CD1c-positive myeloid dendritic cell (primary cell): ENCODE measurements at regions not wholly inside any gene's neighbourhood (a gene's known extent, or its start where the extent isn't known, plus 50 kb on each side); places are given as distances from the start of the nearest gene placed in this dataset.

ENCODE experiments used
- DNase-seq: peaks from one replicate; pipeline ENCODE4 v3.0.0-alpha.2; 2016; ENCODE audit errors: extremely low spot score

DNA sequence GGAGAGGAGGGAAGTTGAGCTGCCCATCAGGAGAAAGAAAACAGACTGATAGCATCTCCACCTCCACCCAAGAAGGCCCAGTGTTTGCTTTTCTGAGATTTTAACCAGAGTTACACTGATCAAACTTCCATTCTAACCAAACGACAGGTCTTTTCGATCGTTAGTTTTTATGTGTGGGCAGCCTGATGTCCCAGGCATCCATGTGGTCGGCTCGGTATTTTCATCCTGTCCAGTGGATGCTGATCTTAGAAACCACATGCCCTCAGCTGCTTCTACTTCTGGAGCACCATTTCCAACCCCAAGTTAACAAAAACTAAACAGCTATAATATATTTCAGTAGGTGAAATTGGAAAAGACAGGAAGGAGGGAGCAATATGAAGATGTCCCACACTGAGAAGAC is 536.8 kb upstream of the JAG1 start:
- no peak for DNase-seq

DNA sequence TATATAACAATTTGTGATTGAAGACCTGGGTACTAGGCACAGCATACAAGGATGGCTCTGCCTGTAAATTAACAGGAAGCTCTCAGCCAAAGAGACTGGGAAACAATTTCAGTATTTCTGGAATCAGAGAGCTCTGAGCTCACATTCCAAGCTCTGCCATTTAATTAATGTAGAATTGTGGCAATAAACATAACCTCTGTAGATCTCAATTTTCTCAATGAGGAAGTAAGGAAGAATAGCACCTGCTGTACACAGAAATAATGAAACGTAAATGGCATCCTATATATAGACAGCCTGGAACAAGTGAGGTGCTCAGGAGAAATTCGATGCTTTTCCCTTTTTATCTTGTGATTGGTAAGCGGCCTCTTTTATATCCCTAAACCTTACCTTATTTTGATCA is 538.5 kb upstream of the JAG1 start:
- DNase-seq, result no peak

DNA sequence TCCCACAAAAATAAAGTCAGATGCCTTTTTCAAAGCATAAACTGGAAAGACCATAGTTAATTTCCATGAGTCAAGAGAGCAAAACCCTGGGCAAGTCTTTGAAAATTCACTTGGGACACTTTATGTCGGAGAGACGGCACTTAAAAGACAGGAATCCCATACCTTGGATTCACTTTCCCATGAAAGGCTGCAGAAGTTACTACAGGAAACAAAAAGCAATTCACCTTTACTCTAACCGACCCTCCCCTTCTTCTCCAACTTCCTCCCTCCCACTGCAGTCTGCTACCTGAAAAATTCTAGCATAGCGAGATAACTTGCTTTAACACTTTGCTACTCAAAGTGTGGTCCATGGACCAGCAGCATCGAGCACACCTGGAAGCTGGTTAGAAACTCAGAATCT is 539.1 kb upstream of the JAG1 start:
- no peak for DNase-seq

DNA sequence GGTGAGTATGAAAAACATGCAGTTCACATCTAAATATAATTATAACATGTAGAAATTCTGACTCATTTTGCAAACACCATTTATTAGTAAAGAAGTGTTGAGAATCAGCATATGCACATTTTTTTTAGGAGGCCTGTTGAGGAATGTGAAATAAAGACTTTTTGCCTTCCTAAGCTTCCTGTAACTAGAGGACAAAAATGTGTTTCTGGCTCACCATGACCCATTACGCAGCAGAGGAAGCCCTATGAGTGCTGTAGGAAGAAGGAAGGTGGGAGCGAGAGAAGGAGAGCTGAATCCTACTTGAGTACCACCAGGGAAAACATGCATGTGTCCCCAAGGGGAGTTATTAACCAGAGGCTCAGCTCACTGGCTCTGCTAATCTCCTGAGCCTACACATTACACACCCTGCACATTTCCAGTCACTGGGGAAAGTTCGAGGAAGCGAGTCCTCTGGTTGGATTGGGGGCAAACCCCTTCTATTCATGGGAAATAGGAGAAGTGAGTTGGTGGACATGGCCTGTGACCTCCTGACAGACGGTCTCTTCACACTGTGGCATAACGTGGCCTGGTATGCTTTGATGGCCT is 540.5 kb upstream of the JAG1 start:
- no peak for DNase-seq

DNA sequence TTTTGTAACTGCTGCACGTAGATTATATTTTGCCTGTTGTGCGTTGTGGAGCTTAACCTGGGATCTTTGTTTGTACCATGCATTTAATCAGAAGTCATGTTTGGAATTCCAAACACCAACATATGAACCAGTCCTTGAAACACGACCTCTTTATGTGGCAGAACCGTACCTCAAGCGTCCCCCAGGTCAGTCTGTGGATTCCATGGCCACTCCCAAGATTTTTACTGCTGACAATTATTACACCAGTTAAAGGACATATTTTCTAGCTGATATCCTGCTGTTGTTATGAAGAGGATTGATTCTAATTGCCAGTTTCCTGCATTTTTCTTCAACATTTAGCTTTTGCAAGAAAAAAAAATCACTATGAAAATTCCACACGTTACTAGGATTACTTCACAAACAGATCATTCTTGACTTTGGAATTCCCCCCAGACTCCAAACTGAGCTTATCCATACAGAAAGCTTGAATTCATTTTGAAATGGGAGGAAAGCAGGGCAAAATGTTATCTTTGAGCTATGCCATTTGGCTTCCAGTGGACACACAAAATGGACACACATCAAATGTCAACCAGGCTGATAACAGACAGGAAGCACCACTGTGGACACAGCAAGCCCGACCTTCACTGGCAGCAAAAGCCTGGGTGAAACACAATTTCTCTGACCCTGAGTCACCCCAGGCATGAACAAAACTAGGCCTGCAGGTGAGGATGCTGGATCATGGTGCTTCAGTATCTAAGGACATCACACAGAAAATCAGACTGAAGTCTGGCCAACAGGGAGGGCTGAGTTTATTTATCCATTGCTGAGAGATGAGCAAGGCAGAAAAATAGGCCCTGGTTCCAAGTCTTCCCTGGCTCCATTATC is 542.9 kb upstream of the JAG1 start:
- no peak for DNase-seq

DNA sequence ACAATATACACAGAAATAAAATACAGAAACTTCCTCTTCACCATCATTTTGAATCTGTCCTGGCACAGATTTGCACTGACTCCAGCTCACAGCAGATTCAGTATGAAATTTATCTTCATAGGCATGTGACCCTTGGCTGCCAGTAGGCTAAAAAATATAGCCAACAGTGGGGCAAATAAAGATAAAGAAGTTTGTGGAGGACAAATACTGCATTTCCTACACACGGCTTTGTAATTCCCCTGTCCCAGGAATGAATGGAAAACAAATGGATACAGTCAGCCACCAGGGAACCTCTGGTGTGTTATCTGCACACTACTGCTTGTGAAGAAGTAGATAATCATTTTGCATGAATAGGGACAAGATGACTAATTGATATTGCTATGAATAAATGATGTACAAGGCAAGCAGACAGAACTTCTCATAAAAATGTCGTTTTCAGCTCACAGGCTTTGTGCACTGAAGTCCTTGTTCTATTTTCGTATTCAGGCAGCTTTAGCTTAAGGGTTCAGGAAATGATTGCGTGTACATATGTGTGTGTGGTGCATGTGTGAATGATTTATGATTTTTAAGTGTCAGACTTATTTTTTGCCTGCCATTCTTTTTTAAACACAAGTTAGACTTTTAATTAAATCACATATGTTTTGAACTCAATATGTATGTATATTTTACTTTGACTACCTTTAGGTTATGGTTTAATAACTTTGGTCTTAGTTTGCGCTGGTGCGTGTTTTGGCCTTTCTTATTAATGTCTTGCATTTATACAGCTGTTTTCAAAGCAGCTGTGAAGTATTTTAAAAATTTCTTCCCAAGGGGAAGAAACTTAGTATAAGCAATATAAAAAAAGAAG is 543.8 kb upstream of the JAG1 start:
- DNase-seq, result no peak

DNA sequence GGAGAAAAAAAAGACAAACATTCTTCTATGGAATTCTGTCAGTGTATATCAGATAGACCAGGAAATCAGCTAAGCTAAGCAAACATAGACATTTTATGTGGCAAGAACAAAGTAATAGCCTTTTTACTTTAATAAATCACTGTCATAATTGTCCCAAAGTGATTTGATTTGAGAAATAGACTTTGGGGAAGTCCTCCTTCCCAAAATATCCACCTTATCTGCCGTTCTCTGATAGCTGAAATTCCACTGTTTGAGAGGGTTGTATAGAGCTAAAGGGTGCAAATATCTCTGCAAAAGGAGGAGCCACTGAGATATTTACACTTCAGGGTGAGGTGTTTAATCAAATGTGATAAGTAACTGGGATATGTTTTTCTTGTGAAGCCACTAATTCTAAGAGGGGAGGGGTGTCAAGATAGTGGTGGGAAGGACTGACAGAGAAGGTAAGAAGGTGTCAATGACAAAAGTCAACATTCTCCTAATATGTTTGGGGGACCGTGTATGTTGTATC is 544.4 kb upstream of the JAG1 start:
- DNase-seq, result no peak

DNA sequence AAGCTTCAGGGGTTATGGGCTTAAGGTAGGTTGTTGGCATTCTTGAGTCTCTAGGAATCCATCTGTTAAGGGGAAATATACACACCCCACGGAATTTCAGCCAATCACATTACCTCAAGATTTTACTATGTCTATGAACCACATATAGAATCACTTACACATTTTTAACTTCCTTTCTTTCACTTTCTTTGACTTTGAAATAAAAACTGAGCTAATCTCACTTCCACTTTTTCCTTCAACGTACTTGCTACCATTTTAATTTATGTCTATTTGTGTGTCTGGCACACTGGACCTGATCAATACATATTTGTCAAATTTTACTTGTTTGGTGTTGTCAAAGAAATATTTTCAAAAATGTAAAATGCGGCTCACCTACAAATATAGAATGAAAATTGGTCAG is 545.4 kb upstream of the JAG1 start:
- DNase-seq, result no peak

DNA sequence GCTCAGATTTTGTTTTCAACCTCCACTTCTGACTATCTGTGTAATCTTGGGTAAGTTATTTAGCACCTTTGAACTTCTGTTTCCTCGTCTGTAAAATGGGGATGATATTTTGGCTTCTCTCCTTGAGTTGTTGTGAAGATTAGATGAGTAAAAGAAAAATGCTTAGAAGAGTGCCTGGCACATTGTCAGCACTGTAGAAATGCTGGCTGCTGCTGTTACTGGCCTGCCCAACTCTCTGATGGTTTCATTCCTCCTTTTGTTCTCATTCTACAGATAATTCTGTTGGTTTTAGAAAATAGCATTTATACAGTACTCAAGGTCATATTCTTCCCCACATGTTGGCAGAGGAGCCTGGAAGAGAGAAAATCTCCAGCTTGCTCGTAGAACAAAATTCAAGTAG is 547.2 kb upstream of the JAG1 start:
- DNase-seq, result no peak

DNA sequence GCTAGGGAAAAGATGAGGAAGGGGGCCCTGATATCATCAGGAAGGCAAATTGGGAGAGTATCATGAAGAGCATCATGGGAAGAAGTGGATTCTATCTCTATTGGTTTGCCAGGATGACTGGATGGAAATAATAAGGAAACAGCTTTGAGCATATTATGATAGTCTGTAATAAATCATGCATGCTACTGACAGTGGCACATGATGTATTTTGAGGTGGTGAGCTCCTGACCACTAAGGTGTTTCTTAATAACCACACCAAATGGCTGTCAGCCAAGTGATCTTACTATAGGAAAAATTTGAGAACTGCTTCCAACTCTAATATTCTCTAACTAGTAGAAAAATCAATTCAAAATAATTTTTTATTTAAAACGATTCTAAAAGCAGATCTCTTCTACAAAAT is 548.4 kb upstream of the JAG1 start:
- DNase-seq, result no peak

DNA sequence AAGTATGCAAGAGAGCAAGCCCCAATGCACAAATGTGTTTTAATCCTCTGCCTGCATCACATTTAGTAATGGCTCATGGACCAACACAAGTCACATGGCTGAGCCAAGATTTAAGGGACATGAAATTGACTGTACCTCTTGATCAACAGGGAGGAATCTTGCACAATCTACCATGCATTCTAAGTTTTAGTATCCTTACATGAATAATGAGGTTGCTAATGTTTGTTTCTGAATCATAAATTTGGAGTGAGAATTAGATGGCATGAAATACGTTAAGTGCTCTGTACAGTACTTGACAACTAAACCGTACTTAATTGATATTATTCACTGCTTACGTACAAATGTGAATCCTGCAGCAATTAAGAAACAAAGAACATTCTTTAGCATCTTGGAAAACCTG is 553.8 kb upstream of the JAG1 start:
- no peak for DNase-seq

DNA sequence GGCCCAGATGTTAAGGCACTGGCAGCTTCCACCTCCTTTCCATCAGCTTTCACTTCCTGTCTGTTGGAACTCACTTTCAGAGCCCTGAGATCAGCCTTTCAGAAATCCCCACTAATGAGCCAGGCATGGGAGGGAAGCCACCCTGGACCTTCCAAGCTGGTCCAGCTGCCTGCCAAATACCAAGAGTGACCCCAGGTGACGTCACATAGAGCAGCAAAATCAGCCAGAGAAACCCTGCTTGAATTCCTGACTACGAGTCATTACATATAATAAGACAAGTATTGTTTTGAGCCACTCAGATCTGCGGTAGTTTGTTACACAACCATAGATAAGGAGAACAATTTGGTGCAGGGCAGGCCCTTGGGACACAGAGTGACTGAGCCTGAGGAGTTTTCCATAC is 556.0 kb upstream of the JAG1 start:
- no peak for DNase-seq

DNA sequence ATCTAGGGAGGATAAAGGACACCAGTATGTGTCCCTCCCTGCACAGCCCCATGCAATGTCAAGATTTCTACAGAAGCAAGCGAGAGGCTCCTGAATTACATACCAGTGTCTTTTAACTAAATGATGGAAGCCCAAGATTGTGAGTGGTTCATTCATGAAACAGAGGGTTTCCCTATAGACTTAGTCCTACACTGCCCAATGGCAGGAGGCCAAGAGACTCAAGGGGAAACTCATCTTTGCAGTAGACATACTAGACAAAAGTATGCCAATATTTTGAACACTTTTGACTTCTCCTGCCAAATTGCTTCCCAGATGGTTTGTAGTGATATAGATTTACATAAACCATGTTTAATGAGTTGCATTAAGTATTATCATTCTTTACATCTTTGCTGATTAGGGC is 557.2 kb upstream of the JAG1 start:
- no peak for DNase-seq

DNA sequence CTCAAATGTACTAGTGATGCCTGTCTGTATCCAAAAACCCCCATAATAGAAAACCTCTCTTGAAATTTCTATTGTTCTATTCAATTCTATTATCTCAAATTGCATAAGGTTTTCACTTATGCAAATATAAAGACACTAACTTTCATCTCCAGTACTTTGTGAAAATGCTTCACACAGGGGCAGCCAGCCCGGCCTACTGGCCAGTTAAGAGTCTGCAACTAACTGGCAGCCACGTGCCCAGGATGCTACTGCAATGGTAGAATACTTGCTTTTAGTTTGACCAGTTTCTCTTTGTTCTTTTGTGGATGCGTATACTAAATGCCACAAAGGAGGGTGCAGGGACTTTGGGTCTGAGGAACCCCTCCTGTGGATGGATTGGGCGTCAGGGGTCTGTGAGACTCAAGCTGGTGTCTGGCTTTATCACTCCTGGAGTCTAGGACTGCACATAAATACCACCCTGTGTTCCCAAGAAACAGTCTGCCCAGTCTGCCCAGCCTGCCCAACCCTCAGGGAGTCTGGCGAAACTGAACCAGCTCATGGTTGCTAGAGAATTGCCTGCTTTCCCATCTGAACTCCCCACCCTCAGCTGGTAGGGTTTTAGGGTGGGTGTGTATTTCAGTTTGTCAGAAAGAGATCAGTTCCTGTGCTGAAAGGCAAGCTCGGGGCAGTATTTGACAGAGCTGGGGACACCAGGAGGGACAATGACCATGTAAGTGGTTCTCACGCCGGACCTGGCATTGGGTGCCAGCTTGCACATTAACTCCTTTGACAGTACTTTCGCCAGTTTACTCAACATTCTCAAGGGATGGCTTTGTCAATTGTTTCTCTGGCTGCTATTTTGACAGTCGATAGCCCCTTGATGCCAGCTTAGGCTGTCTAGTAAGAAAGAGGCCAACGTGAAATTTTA is 558.2 kb upstream of the JAG1 start:
- no peak for DNase-seq

DNA sequence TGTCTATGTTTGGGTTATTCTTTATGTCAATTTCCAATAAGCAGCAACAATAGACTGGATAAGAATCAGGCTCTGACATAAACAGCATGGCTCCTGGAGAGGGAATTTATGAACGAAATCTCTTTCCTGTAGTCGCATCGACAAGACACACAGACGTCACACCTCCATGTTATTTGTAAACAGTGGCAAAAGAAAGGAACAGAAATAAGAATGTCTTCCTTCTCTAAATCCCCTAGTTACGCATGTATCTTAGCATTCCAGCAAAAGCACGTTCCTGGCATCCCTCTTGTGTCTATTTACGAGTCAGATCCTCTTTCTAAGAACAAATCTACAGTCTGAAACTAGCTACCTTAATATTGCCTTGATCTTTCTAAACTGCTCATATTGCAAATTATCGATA is 559.1 kb upstream of the JAG1 start:
- no peak for DNase-seq

DNA sequence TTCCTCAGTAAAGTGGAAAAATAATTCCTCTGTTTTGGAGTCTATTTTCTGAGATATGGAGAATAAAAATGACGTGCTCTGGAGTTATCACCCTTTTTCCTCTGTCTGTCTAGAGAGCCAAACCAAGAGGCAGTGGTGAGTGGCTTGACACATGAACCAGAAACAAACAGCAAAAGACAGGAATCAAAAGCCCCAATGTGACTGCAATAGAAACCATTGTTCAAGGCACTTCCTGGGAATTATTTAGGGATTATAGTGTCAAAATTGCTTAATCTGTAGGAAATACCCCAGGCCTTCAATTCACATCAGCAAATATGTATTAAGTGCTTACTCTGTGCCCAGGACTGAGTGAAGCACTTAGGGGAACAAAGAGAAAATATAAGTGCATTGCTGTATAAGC is 560.4 kb upstream of the JAG1 start:
- no peak for DNase-seq

DNA sequence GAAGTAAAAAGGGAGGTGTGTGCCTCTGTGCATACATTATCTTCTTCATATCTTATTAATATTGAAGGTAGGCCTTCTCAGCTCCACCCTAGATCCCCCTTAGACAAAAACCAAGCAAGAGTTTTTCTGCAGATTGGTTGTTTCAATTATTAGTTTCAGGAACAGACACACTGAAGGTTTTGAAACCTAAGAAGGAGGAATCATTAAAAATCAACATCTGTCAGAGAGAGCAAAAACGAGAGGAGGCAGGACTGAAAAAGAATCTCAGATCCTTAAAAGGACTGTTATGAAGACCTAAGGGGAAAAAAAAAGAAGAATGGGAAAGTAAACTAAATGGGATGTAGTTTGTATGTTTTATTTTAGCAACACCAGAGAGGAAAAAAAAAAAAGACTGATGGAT is 560.8 kb upstream of the JAG1 start:
- DNase-seq, result no peak

DNA sequence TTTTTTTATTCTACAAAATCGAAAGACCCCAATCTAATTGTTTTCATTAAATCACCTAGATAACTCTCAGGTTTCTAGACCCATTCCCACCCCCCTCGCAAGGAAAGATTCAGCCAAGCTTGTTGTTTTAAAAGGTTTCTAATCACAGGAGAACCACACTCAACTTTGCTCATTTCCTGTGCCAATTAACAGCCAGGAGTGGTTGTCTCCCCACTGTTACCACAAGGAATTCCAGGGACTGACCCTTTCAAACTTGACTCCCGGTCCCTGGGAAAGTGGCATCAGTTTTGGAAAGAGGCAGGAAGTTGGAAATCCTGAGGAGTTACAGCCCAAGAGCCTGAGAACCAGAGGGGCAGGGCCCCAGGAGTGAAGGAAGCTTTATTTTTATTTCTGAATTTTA is 561.3 kb upstream of the JAG1 start:
- DNase-seq, result no peak

DNA sequence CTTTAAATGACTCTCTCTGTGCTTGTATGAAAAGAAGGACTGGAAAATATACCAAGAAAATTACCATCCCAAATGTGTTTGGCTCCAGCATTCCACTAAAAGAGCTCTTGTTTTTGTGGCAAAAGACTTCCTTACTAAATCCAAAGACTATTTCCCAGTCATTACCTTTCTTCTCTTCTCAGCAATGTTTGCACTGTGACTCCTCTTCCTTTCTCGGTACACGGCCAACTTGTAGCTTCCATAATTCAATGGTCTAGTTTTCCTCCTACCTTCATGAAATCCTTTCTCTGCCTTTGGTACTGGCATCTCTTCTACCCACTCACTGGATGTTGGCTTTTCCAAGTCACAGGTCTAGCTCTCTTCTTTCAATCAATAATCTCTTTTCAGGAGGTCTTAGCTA is 568.5 kb upstream of the JAG1 start:
- DNase-seq, result no peak

DNA sequence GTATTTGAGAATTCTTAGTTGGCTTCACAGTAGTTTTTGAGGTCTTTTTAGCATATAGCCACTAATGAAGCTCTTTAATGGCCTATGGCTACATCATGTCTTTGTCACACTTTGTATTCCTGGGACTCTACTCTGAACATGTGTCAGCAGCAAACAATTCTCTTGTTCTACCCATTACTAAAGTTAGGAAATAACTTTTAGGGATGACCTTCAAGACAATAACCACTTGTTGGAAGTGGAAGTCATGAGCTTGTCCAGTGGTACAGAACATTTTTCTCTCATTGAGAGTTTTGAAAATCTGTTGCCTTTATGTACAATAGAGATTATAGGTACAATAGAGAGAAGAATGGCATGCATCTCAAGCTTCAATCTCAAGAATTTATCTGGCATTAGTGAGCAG is 571.6 kb upstream of the JAG1 start:
- DNase-seq, result no peak

DNA sequence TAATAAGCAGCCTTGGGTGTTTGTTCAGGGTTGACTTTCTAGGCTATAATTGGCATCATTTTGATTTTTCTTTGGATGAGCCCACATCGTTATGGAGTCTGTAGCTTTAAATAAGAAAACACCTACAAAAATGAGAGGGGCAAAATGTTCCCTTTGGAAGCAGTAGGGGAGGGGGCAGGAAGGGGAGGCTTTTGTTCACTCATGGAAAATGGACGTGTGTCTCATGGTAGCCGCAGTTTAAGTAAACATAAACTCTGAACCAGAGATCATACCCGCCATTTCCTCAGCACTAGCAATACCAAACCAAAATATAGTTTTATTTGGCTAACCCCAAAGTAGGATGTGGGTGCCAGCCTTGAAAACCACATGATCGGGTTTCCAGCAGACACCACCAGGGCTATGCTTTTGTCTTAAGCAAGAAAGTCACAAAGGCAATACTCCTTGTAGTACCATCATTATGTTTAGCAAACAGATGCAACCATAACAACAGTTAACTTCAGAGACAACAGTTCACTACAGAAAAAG is 572.5 kb upstream of the JAG1 start:
- no peak for DNase-seq
